HG03103 (cell line): ENCODE measurements at regions not wholly inside any gene's neighbourhood (a gene's known extent, or its start where the extent isn't known, plus 50 kb on each side); places are given as distances from the start of the nearest gene placed in this dataset.

ENCODE experiments used
- ATAC-seq: cut with Tn5 transposase; IDR thresholded peaks from one replicate; pipeline ENCODE4 v1.9.1; 2021; ENCODE audit warnings: low read depth; ENCODE audit not compliant: unreplicated experiment

- ATAC-seq = no peak
Measured at GRCh38 chr13:61727767-61728166, 312.1 kb upstream of the PCDH20 start.

- ATAC-seq = no peak
Measured at GRCh38 chr13:61725806-61726205, 310.2 kb upstream of the PCDH20 start.

GRCh38 chr13:61722119-61722518 lies 306.5 kb upstream of the PCDH20 start:
- no peak for ATAC-seq

- no peak for ATAC-seq
Measured at GRCh38 chr13:61712621-61713020, 297.0 kb upstream of the PCDH20 start.

GRCh38 chr13:61709258-61709657 lies 293.6 kb upstream of the PCDH20 start:
- no peak for ATAC-seq

- no peak for ATAC-seq
Measured at GRCh38 chr13:61706899-61707298, 291.2 kb upstream of the PCDH20 start.

GRCh38 chr13:61700620-61701019 lies 285.0 kb upstream of the PCDH20 start:
- ATAC-seq = no peak

- no peak for ATAC-seq
Measured at GRCh38 chr13:61700181-61700580, 284.5 kb upstream of the PCDH20 start.

GRCh38 chr13:61696676-61697075 lies 281.0 kb upstream of the PCDH20 start:
- no peak for ATAC-seq

GRCh38 chr13:61695147-61695546 lies 279.5 kb upstream of the PCDH20 start:
- ATAC-seq = no peak

GRCh38 chr13:61692691-61693090 lies 277.0 kb upstream of the PCDH20 start:
- no peak for ATAC-seq

- no peak for ATAC-seq
Measured at GRCh38 chr13:61685682-61686012, 270.0 kb upstream of the PCDH20 start.

GRCh38 chr13:61684976-61685681 lies 269.5 kb upstream of the PCDH20 start:
- no peak for ATAC-seq

GRCh38 chr13:61672756-61673155 lies 257.1 kb upstream of the PCDH20 start:
- no peak for ATAC-seq

GRCh38 chr13:61670384-61671161 lies 254.9 kb upstream of the PCDH20 start:
- ATAC-seq = no peak

- ATAC-seq = no peak
Measured at GRCh38 chr13:61664801-61665705, 249.4 kb upstream of the PCDH20 start.

- ATAC-seq = no peak
Measured at GRCh38 chr13:61654481-61654880, 238.8 kb upstream of the PCDH20 start.

GRCh38 chr13:61648547-61648946 lies 232.9 kb upstream of the PCDH20 start:
- no peak for ATAC-seq

GRCh38 chr13:61612192-61612591 lies 196.5 kb upstream of the PCDH20 start:
- no peak for ATAC-seq

- ATAC-seq = no peak
Measured at GRCh38 chr13:61608138-61608537, 192.5 kb upstream of the PCDH20 start.

- ATAC-seq = no peak
Measured at GRCh38 chr13:61600360-61601033, 184.8 kb upstream of the PCDH20 start.
